ENCODE measurements at regions not wholly inside any gene's neighbourhood (a gene's known extent, or its start where the extent isn't known, plus 50 kb on each side); places are given as distances from the start of the nearest gene placed in this dataset.

DNA sequence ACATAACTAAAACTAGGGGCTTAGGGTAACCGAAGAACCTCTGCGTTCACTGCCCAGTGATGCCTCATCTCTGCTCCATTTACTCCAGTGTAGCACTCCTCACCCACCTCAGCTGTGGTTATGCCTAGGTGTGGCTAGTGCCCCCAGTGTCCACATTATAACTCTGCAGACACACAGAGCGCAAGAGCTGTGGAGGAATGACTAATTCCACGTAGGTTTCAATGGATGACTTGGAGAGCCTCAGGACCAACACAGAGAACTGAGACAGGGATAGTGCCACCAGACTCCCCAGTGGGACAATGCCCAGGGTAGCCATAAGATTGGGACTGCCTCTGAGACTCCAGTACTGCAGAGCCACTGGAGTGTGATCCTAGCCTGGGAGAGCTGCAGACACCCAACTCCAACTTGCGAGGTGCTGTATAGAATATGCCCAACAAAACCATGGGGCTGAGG lies 542.4 kb upstream of the DIPK2B start:
- Histone ChIP-seq H3K9me3 (no peaks in the 10 kb centered on the region), H3K4me3 (no peak overlapping the region), H3K36me3 (no peaks in the 10 kb centered on the region), H3K27me3 (no peaks in the 10 kb centered on the region), H3K27ac (no peak overlapping the region), H3K4me1 (no peaks in the 10 kb centered on the region)
- no peak for DNase-seq (ENCODE audit: extremely low spot score in 2 of 2)
- TF ChIP-seq POLR2AphosphoS5 (IDR thresholded peaks at IDR 0.05; ENCODE audit: insufficient read depth in 1 of 2, low read depth in 1 of 2) (no peak), POLR2A (IDR thresholded peaks at IDR 0.05) (no peak)
- TF ChIP-seq, protein P1, sequence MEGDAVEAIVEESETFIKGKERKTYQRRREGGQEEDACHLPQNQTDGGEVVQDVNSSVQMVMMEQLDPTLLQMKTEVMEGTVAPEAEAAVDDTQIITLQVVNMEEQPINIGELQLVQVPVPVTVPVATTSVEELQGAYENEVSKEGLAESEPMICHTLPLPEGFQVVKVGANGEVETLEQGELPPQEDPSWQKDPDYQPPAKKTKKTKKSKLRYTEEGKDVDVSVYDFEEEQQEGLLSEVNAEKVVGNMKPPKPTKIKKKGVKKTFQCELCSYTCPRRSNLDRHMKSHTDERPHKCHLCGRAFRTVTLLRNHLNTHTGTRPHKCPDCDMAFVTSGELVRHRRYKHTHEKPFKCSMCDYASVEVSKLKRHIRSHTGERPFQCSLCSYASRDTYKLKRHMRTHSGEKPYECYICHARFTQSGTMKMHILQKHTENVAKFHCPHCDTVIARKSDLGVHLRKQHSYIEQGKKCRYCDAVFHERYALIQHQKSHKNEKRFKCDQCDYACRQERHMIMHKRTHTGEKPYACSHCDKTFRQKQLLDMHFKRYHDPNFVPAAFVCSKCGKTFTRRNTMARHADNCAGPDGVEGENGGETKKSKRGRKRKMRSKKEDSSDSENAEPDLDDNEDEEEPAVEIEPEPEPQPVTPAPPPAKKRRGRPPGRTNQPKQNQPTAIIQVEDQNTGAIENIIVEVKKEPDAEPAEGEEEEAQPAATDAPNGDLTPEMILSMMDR (IDR thresholded peaks at IDR 0.05) = no peak
- intact Hi-C loops (cut with DNase I) = no loop called here

DNA sequence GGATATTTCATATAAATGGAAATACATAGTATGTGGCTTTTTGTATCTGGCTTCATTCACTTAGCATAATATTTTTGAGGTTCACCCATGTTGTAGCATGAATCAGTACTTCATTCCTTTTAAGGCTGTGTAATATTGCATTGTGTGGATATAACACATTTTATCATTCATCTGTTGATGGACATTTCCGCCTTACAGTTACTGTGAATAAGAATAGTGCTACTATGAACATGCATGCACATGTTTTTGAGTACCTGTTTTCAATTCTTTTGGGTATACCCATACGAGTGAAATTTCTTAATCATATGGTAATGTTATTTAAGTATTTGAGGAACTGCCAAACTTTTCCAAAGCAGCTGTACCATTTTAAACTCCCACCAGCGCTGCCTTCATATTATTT lies 539.6 kb upstream of the DIPK2B start:
- H3K36me3 ChIP-seq = no peaks in the 10 kb centered on the region
- H3K27me3 ChIP-seq = no peaks in the 10 kb centered on the region
- intact Hi-C loops (cut with DNase I) = no loop called here
- H3K4me3 ChIP-seq = no peak overlapping the region
- no peak overlapping the region for H3K27ac ChIP-seq
- DNase-seq (ENCODE audit: extremely low spot score in 2 of 2) = no peak
- TF ChIP-seq POLR2AphosphoS5 (IDR thresholded peaks at IDR 0.05; ENCODE audit: insufficient read depth in 1 of 2, low read depth in 1 of 2) = no peak
- no peak for TF ChIP-seq POLR2A (IDR thresholded peaks at IDR 0.05)
- TF ChIP-seq, protein P1 (IDR thresholded peaks at IDR 0.05) = no peak
- no peaks in the 10 kb centered on the region for H3K4me1 ChIP-seq
- no peaks in the 10 kb centered on the region for H3K9me3 ChIP-seq

DNA sequence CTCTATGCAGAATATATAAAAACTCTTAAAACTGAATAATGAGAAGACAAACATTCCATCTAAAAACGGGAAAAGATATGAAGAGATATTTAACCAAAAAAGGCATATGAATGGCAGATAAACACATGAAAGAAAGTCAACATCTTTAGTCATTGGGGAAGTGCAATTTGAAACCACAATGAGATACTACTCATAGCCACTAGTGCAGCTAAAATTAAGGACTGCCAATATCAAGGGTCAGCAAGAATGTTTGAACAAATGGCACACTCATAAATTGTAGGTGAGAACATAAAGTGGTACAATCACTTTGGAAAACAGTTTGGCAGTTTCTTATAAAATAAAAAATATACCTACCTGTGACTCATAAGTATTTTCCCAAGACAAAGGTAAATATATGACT lies 534.9 kb upstream of the DIPK2B start:
- intact Hi-C loops (cut with DNase I) = no loop called here
- Histone ChIP-seq H3K36me3 (no peaks in the 10 kb centered on the region), H3K9me3 (no peaks in the 10 kb centered on the region), H3K27me3 (no peaks in the 10 kb centered on the region), H3K4me1 (no peaks in the 10 kb centered on the region), H3K27ac (no peak overlapping the region), H3K4me3 (no peak overlapping the region)
- TF ChIP-seq POLR2AphosphoS5 (IDR thresholded peaks at IDR 0.05; ENCODE audit: insufficient read depth in 1 of 2, low read depth in 1 of 2) = no peak
- TF ChIP-seq, protein P1 (IDR thresholded peaks at IDR 0.05) = no peak
- no peak for TF ChIP-seq POLR2A (IDR thresholded peaks at IDR 0.05)
- no peak for DNase-seq (ENCODE audit: extremely low spot score in 2 of 2)

DNA sequence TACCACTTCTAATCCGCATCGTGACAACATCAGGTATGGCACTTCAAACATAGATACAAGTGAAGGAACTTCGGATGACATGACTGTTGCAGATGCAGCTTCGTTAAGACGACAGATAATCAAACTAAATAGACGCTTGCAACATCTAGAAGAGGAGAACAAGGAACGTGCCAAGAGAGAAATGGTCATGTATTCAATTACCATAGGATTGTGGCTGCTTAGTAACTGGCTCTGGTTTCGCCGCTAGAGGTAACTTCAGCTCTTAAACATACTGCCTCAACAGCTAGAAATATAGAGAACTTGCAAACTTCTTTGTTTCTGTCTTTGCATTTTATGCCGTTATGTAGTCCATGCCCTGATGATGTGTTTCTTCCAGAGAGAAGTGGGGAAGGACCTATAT lies 530.8 kb upstream of the DIPK2B start:
- H3K27me3 ChIP-seq = no peaks in the 10 kb centered on the region
- no peaks in the 10 kb centered on the region for H3K4me1 ChIP-seq
- H3K9me3 ChIP-seq = no peaks in the 10 kb centered on the region
- TF ChIP-seq, protein P1 (IDR thresholded peaks at IDR 0.05) = no peak
- intact Hi-C loops (cut with DNase I) = no loop called here
- no peak overlapping the region for H3K4me3 ChIP-seq
- no peak for DNase-seq (ENCODE audit: extremely low spot score in 2 of 2)
- no peaks in the 10 kb centered on the region for H3K36me3 ChIP-seq
- no peak overlapping the region for H3K27ac ChIP-seq

DNA sequence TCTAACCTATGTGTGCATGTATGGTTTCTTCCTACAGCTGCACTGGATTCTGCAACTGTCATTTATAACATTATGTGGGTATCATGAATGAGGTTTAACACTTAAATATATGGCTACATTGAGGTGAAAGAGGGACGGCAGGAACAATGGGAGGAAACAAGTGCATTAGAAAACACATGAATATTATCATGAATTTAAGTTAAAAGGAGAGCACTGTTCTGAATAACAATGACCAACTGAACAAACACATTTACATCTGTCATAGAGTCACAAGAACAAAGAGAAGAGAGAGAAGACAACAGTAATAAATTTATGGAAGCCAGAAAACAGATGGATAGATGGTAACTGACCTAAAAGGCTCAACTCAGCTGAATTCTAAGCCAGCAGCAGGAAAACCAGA lies 527.1 kb upstream of the DIPK2B start:
- Histone ChIP-seq H3K27ac (no peak overlapping the region), H3K4me1 (no peaks in the 10 kb centered on the region), H3K27me3 (no peaks in the 10 kb centered on the region), H3K9me3 (no peaks in the 10 kb centered on the region), H3K36me3 (no peaks in the 10 kb centered on the region), H3K4me3 (no peak overlapping the region)
- TF ChIP-seq, protein P1 (IDR thresholded peaks at IDR 0.05) = no peak
- TF ChIP-seq POLR2AphosphoS5 (IDR thresholded peaks at IDR 0.05; ENCODE audit: insufficient read depth in 1 of 2, low read depth in 1 of 2) (no peak), POLR2A (IDR thresholded peaks at IDR 0.05) (no peak)
- DNase-seq (ENCODE audit: extremely low spot score in 2 of 2) = no peak
- intact Hi-C loops (cut with DNase I) = no loop called here
